ENCODE measurements at regions not wholly inside any gene's neighbourhood (a gene's known extent, or its start where the extent isn't known, plus 50 kb on each side); places are given as distances from the start of the nearest gene placed in this dataset.
"Not testable (repeated sequence)": the region's sequence is repeated elsewhere in the genome, so short reads cannot be mapped to it uniquely, and the experiment has no call there.

GRCh38 chr10:59435707-59436106 is 73.4 kb upstream of the FAM13C start:
- DNase-seq: no peak

GRCh38 chr10:59434463-59435321 is 72.3 kb upstream of the FAM13C start:
- no peak for DNase-seq

GRCh38 chr10:59433720-59434428 is 71.5 kb upstream of the FAM13C start:
- no peak for DNase-seq

GRCh38 chr10:59432207-59432900 is 70.0 kb upstream of the FAM13C start:
- no peak for DNase-seq

- DNase-seq: not testable (repeated sequence)
Observed at GRCh38 chr10:59413795-59414194, 51.4 kb upstream of the FAM13C start.
